GM23248 (cell line): ENCODE measurements at regions not wholly inside any gene's neighbourhood (a gene's known extent, or its start where the extent isn't known, plus 50 kb on each side); places are given as distances from the start of the nearest gene placed in this dataset.

Experiments
- EZH2 ChIP-seq: fragments of 200-600 bp; sonication (generic); IDR thresholded peaks from 2 replicates; pipeline ENCODE4 v1.6.1; 2018; ENCODE audit warnings: antibody characterized with exemption, mild to moderate bottlenecking; ENCODE audit not compliant: insufficient read depth, poor library complexity, severe bottlenecking
- EZH2phosphoT487 ChIP-seq: fragments of 200-600 bp; sonication (generic); IDR thresholded peaks from 2 replicates; pipeline ENCODE4 v1.6.1; 2018; ENCODE audit warnings: antibody characterized with exemption, moderate library complexity, mild to moderate bottlenecking, low read depth; ENCODE audit not compliant: insufficient read depth

- TF ChIP-seq EZH2 = no peak
- no peak for TF ChIP-seq EZH2phosphoT487
Measured at GRCh38 chr6:23114812-23115504, 545.6 kb downstream of the HDGFL1 start.
